ENCODE measurements at regions not wholly inside any gene's neighbourhood (a gene's known extent, or its start where the extent isn't known, plus 50 kb on each side); places are given as distances from the start of the nearest gene placed in this dataset.

DNA sequence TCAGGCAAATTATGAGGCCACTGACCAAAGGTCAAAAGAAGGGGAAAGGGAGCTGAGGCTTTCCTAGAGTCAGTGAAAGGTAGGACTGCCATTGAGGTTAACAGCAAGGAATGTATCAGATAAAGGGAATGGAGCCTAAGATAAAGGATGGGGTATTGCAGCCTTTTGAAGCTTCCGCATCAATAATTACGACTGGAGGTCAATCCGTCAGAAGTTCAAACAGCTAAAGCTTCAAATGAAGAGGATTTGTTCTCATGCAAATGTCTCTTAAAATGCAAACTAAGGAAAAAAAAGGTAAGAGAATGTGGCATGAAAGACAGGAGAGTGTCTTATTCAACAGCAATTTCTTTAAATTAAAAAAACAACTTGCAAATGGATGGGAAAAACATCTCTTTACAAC is 341.1 kb upstream of the RGMB start:
- DNase-seq = no peak

DNA sequence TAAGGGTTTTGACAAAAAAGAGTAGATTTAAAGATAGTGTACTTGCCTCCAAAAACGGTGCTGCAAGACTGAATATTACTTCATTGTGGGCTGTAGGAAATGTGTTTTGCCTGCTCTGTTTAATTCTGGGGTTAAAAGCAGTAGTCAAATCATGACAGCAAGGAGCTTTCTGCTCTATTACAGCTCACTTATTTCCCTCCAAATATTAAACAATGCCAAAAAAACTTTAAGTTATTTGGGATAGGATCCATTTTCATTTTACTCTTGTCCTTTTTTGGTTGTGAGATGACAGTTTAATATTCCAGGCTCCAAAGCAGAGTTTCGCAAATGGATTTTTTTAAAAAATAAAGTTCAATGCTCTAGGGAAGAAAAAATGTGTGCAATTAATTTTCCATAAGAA is 340.4 kb upstream of the RGMB start:
- no peak for DNase-seq

DNA sequence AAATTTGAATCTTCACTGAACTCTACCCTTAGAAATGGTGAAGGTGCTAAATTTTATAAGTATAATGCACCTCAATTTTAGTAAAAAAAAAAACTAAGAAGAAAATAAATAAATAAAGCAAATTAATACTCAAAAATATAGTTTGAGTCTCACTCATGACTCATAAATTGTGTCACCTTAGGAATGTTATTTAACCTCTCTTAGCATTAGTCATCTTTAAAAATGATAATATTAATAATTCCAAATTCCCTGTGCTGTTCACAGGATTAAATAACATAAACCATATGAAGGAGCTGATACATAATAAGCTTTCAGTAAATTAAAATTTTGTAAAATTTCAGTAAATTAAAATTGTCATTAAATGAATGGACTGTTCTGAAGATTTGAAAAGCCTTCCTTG is 339.8 kb upstream of the RGMB start:
- DNase-seq = no peak

GRCh38 chr5:98436667-98437066 is 336.8 kb upstream of the RGMB start:
- no peak for DNase-seq

DNA sequence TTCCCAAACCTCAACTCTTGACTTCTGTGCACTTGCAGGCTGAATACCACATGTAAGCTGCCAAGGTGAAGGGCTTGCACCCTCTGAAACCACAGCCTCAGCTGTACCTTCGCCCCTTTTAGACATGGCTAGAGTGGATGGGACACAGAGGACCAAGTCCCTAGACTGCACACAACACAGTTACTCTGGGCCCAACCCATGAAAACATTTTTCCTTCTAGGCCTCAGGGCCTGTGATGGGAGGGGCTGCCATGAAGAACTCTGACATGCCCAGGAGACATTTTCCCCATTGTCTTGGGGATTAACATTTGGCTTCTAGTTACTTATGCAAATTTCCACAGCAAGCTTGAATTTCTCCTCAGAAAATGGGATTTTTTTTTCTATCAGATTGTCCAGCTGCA is 331.0 kb upstream of the RGMB start:
- DNase-seq = no peak

DNA sequence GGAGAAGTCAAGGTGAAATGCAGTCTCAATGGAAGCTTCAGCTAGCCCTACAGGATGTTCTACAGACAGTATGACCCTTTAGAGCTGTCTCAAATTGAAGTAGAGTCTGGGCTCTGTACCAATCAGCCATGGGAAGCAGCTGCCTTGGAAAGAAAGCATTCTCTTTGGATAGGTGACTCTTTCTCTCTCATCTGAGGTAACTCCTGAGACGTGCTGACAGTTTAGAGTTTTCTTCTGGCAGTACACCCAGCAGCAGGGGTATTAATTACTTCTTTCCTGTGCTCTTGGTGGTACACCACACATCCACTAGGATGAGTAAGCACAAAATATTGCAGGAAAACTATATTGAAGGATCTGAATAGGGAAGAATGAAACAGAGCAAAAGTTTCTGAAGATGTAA is 329.6 kb upstream of the RGMB start:
- DNase-seq = no peak

GRCh38 chr5:98453296-98453695 is 320.2 kb upstream of the RGMB start:
- no peak for DNase-seq

- no peak for DNase-seq
These were observed 319.1 kb upstream of the RGMB start for GRCh38 chr5:98454407-98454806.

DNA sequence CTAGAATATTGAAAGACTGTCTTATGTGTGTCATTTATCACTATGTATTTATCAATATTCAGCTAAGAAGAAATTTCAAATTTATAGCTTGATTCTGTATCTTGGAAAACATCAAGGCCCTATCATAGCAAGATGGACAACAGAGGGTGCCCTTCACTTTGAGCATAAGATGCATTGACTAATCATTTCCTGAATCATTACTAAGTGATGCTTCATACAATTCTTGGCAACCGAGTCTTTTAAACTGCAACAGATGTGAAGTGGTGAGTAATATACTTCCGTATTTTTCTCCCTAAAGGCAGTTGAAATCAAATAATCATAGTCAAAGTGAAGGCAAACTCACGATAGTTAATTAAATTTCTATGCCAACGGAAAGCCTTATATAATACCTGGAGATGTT is 318.6 kb upstream of the RGMB start:
- peak in 1 of 56 donors; percentile 11 for DNase-seq

DNA sequence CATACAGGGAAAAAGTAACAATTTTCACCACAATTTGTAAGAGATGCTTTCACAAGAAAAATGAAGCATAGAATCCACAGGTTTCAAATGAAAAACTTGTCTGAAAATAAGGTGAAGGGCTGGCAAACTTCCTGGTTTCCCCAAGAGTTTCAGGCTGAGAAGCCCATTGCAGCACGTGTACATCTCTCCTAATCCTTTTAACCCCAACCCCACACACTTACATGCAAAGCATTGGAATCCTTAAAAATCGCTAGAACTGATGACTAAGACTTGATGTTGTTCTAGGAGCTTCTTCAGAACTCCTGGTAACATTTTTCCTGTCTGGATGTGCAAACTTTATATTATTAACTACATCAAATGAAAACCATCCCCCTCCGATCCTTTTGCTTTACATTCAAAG is 317.8 kb upstream of the RGMB start:
- DNase-seq = no peak

DNA sequence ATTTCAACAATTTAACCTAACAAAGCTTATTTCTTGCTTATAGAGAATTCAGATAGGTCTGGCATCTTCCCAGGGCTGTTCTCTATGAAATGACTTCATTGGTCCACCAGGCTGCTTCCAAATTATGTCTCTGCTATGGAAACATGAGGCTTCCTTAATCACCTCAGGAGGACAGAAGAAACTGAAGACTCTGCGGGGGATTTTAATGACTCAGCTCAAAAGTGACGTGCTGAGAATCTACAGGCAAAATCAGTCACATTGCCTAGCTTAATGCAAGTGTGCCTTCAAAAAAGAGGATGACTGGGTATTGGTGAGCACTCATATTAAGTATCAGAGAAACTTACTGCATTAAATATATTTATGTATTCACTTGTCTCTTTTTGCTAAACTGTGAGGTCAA is 315.5 kb upstream of the RGMB start:
- DNase-seq = no peak

DNA sequence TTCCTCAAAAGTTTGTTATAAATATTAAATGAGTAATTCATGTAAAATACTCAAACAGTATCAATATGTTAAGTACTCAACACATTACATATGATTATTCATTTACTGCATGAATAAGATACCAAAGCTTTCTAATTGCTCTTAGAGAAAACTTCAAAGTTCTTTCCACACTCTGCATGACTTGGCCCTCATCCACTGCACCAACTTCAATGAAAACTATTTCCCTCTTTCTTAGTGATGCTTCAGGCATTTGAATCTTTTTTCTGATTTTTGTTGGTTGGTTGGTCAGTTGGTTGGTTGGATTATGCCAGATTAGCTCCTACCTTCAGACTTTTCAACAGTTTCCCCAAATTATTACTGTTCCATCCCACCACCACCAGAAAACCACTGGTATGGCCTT is 314.7 kb upstream of the RGMB start:
- DNase-seq = no peak

DNA sequence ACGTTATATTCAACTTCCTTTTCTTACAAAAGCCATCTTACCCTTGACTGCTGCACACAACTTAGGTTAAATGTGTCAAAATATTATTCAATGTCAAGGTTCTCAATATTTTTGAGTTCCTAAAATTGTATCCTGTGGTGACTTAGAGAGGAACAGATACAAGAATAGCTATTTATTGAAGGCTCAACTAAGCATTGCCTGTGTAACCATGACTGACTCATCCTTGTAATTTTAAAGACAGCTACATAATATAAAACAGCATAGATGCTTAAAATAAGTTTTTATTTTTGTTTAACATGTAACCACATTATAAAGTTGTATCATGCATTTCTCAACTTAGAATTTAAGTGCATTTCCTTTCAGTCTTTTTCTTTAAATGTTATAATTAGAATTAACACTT is 312.9 kb upstream of the RGMB start:
- DNase-seq = no peak

DNA sequence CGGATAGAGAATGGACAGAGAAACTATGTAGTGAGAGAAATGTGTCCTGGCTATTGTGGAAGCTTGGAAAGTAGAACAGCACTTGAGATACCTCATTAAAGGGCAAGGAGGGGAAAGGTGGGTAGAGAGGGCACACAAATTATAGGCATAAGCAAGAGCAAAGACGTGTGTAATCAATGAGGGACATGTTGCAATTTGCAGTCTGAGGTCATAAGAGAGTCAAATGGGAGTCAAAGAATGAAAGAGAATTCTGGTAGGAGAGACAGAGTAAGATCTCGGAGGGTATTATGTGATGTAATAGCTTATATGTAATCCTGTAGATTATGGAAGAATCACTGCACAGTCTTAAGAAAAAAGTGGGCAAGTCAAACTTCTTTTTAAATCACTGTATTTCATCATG is 312.0 kb upstream of the RGMB start:
- no peak for DNase-seq

- no peak for DNase-seq
These were observed 310.2 kb upstream of the RGMB start for GRCh38 chr5:98463222-98463621.

DNA sequence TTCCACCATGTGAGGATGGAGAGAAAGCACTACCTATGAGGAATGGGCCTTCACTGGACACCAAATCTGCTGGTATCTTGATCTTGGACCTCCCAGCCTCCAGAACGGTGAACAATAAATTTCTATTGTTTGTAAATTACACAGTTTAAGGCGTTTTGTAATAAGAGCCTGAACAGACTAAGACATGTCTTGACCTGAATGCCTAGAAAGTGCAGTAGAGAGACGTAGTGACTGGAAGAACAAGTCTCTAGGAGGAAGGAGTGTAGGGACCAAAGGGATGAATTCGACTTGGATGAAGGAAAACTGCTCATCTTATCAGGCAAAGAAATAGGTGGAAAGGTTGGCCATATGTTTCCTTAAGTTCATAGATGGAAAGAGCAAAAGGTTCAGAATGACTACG is 309.8 kb upstream of the RGMB start:
- DNase-seq = no peak

DNA sequence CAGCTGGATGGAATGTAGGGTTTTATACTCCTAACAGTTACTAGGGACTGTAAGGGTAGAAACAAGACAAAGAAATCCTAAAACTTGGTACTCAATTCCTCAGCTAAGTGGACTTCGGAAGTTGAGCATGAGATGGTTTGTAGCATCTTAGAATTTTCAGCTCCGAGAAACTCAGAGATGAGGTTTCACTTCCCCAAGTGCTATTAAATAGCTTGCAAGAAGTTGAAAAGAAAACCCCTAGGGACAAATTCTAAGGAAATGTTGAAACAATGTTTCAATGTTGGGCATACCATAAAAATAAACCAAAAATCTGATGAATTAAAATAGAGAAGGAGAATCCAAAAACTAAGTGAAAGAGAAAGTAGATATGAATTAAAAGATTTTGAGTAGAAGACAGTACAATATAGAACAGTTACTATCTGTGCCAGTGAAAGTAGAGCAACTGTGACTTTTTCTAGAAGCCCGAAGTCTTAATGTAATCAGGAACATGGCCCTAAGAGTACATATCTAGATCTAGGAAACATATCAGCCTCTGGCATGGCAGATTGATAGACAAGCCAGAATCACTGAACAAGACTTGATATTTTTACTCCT is 308.6 kb upstream of the RGMB start:
- DNase-seq = no peak

DNA sequence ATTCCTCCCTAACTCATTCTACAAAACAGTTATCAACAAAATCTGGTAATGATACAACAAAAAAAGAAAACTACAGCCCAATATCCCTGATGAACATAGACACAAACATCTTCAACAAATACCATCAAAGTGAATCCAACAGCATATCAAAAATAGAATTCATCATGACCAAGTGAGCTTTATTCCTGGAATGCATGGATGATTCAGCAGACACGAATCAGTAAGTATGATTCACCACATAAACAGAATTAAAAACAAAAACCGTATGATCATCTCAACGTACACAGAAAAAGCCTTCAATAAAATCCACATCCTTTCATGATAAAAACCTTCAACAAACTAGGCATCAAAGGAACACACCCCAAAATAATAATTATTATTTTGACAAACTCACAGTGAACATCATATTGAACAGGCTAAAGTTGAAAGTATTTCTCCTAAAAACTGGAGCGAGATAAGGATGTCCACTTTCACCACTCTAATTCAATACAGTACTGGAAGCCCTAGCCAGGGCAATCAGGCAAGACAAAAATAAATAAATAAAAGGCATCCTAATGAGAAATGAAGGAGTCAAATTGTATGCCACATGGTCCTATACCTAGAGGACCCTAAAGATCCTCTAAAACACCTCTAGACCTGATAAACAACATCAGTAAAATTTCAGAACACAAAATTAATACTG is 305.1 kb upstream of the RGMB start:
- no peak for DNase-seq

DNA sequence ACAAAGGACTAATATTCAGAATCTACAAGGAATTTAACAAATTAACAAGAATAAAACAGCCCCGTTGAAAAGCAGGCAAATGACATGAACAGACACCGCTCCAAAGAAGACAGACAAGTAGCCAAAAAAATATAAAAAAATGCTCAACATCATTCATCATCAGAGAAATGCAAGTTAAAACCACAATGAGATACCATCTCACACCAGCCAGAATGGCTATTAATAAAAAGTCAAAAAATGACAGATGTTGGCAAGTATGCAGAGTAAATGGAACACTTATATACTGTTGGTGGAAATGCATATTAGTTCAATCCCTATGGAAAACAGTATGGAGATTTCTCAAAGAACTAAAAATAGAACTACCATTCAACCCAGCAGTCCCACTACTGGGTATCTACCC is 302.7 kb upstream of the RGMB start:
- DNase-seq = no peak

DNA sequence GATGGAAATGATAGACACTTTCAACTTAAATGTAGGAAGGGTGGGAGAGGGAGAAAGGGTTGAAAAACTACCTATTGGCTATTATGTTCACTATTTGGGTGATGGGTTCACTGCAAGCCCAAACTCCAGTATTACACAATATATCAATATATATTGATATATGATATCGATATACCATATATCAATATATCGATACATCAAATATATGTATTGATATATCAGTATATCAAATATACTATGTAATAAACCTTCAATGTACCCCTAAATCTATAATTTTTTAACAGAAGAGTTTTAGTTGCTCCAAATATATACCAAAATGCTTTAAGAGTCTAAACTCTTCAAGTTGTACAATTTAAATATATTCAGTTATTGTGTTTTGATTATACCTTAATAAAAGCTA is 302.0 kb upstream of the RGMB start:
- no peak for DNase-seq

DNA sequence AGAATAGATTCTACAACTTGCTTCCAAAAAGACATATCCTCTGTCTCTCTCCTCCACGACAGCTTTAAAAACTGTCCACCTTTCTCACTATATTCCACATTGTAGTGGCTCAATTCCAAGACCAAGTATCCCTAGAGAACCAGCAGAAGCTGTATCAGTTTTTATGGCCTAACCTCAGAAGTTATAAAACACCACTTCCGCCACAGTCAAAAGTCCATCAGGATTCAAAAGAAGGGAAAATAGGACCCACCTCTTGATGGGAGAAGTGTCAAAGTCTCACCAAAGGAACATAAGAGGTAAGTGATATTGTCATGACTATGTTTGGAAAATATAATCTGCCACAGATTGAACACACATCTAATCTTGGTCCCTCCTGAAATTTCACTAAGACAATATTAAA is 299.2 kb upstream of the RGMB start:
- DNase-seq = no peak

GRCh38 chr5:98474782-98475181 is 298.7 kb upstream of the RGMB start:
- DNase-seq = no peak

GRCh38 chr5:98482321-98483300 is 290.9 kb upstream of the RGMB start:
- no peak for DNase-seq
